GM19239 (cell line): ENCODE measurements at regions not wholly inside any gene's neighbourhood (a gene's known extent, or its start where the extent isn't known, plus 50 kb on each side); places are given as distances from the start of the nearest gene placed in this dataset.
"Not testable (repeated sequence)": the region's sequence is repeated elsewhere in the genome, so short reads cannot be mapped to it uniquely, and the experiment has no call there.

Experiments used
- DNase-seq: peaks from one replicate; pipeline ENCODE4 v3.0.0; 2011; ENCODE audit warnings: low spot score; ENCODE audit not compliant: insufficient read length
- FAIRE-seq: peaks from 2 replicates; lab custom pipeline; 2011; peaks lifted over from hg19 to GRCh38; lab: Jason Lieb, UNC

DNA sequence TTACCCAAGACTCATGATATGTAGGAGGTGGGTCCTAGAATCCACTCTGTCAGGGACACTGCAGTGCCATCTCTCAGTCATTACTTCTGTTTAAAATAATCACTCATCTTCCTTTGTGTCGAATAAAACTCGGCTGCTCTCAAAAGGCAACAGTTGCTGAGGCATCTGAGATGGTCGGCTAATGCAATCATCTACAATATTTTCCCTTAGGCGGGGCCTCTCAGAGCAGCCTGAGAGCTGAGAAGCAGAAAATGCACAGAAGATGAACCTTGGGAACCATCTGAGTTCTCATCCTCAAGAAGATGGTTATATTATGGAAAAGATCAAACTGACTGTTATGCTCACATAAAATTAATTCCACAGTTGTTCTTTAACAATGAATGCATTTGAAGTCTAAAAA lies 1518.2 kb upstream of the TENM4 start:
- DNase-seq (no peak), FAIRE-seq (no peak)

DNA sequence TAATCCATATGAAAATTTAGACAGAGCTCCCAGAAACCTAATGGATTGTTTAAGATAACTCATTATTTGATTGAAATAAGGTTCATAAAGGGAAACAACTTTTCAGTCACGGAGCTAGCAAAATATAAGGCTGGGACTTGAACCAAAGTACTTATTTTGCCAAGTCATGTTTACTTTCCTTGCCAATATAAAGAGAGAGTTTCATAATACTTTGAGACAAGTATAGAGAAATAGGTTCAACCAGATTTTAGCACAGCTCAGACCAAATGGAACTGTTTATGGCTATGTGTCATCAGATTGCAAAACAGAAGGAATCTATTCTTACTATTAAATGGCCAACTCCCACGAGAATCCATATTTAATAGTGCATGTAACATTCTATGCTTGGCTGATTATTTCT lies 1517.5 kb upstream of the TENM4 start:
- DNase-seq (no peak), FAIRE-seq (no peak)

DNA sequence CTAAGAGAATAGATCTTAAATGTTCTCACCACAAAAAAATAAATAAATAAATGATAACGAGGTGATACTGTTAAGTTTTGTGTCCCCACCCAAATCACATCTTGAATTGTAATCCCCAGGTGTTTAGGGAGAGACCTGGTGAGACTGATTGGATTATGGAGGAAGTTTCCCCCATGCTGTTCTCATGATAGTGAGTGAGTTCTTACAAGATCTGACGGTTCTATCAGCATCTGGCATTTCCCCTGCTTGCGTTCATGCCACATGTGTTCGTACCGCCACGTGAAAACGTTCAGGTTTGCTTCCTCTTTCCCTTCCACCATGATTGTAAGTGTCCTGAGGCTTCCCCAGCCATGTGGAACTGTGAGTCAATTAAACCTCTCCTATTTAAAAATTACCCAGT lies 1514.8 kb upstream of the TENM4 start:
- DNase-seq, result no peak
- no peak for FAIRE-seq

DNA sequence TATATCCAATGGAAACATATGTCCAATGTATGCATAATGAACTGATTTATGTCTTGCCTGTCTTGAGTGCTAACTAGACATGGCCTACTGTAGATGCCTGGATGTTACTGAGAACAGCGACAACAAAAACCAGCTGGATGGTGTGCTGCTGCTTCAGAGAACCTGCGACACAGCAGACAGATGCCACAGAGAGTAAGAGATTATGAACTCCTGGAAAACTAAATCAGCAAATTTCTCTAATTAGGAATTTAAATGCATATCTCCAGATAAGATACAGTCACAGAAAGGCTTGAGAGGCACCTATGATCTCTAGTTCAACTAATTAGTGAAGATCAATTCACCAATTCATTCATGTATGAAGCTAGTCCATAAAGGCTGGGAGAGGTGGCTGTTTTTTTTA lies 1508.0 kb upstream of the TENM4 start:
- FAIRE-seq, result no peak
- DNase-seq, result no peak

DNA sequence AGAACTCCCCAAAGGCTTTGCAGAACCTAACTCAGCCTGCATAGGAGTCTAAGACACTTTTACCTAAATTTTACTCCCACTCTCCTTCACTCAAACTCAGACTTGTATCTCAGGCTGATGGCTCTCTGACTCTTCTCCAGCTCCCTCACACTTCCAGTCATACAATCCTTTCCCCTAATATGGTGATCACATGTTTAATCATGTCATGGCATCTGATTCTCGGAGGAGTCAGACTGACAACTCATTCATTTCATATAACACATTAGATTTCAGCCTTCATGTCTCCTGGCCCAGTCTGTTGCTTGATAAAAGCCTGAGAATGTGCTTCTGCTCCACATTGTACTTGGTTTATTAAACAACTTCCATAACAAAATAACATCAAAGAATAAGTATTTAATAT lies 1503.9 kb upstream of the TENM4 start:
- DNase-seq (no peak), FAIRE-seq (no peak)

DNA sequence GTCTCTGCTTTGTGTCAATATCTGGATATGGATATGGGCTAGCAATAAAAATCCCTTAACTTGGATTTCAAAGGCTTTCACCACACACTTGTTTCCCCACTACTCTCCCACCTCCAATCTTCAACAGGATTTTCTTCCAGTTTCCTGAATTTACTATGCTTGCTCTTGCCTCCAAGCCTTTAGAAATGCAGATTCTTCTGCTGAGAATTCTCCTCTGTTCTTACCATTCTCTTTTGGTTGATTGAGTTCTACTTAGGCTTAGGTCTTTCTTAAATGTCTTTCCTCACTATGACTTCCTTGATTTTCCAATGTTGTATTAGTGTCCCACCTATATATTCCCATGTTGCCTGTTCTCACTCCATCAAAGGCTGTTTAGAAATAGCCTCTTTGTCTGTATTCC lies 1502.4 kb upstream of the TENM4 start:
- no peak for FAIRE-seq
- DNase-seq, result no peak

DNA sequence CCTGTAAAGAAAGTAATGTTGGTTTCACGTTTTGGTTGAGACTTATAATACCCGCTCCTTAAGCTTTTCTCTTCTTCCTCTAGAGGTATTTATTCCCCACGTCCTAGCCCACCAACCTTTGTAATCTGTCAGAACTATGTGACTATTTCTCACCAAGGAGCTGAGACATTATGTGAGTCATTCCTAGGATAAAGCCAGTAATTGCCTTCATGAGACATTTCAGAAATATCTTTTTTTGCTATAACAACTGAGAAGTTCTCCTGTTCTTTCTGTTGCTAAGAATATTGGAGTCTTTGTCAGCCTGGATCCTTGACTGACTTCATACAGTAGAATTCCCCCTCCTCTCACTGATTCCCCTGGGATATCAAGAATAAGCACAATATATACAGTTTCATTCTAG lies 1497.0 kb upstream of the TENM4 start:
- FAIRE-seq (no peak), DNase-seq (no peak)

DNA sequence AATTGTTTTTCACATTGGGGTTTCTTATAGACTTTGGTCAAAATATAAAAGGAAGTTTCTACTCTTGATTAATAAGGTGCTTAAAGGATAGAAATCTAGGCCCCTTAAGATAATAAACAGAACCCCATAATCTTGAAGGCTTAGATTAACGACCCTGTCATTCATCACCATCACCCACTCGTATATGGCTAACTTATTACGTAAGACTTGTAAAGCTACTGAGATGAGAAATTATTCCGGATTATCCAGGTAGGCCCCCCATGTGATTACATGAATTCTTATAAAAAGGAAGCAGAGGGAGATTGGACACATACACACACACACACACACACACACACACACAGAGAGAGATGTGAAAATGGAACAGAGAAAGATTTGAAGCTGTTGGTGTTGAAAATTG lies 1489.2 kb upstream of the TENM4 start:
- DNase-seq (no peak), FAIRE-seq (no peak)

DNA sequence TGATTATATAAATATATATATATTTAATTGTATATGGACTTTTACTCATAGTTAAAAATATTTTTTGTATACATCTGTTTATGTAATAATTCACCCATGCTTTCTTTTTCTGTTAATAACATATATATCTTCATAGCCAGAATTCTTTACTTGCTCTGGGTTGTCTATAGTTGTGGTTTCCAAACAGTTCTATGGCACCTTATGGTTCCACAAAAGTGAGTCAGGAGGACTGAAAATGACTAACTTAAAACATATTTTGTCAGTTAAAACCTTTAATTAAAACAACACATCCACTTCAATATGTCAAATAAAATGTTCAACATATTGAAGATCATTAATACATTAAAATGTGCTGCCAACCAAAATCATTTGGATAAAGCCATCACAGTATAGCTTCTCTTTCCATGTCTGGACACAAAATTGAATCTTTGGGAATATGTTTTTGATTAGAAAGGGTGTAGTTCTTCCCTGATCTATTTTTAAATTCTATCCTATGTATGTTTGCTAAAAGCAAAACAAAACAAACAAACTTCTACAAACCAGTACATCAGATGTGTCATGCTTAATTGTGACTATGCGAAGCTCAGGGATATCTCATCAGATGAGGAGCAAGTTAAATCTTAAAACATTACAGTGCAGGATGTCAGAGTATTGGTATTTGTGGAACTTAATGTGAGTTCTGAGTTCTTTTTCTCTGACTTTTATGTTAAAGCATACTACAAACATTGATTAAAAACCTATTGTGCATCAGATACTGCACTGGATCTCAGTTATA lies 1488.4 kb upstream of the TENM4 start:
- FAIRE-seq (no peak), DNase-seq (no peak)

DNA sequence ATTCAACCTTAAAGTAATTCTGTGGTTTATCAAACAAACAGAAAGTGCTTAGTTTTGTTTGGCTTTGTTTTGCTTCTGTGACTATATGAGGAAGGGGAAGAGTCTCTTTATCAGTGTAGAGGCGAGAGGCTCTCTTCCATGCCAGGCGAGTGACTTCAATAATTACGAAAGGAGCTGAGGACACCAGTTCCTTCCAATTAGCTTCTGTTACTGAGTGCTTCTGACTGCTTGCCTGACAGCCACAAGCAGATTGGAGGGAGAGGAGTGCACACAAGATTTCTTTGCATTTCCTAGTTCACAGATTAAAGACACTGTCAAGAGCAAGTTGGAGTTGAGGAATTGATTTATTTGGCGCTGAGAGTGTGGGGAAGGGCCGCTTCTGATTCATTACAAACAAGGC lies 1484.5 kb upstream of the TENM4 start:
- FAIRE-seq, result no peak
- DNase-seq, result no peak

DNA sequence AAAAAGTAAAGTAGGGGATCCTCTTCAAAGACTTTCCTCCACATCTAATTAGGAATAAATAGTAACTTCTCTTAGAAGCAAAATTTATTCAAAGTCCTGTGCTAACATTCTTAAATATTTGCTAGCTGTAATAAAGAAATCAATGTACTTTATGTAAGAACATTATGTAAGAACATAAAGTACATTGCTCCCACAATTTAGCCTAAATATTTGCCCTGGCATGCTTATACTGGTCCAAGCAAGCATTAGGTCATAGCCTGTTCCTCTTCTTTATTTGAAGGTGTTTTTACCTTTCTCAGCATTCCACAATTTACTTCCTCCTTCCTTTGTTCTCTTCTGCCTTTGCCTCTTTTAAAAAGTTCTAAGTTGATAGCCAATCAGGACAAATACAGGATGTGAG lies 1480.5 kb upstream of the TENM4 start:
- not testable (repeated sequence) for FAIRE-seq, DNase-seq

DNA sequence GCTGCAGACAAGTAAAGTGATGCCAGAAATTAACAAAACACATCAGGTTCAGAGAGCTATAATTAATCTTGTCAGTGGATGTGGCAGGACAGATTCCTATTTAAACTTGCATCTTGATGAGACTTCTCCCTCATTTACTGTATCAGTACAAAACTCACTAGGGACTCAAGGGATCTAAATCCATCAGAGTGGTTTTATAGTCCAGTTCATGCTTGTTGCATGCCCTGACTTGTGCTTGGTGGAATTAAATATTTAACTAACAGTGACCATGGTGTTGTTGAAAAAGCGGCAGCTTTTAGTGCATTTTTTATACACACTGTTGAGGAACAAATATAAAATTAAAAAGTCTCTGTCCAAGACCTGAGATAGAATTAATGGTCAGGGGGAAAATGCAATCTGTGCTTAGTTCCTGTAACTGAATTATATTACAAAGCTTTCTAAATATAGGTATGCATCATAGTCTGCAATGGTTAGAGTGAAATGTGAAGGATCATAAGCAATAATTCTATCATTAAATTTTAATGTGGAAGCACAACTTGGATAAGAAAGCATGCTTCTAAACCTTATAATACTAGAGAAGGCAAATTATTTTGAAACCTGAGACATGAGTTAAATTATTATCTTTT lies 1475.5 kb upstream of the TENM4 start:
- no peak for FAIRE-seq
- DNase-seq, result no peak

DNA sequence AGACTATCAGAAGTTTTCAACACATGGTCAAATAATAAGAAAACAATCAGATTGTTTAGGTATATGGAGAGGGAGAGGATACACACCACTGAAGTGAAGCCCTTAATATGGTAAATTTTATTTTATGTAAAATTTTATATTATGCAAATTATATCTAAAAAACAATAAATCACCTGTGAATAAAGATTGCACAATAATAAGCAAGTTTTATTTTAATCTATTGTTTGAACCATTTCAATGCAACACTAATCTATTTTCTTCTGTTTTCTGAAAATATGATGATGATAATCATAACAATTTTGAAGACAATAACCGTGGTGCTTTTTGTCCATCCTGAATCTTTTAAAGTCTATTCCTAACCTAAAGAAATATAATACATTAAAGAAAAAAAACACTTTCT lies 1473.5 kb upstream of the TENM4 start:
- no peak for FAIRE-seq
- no peak for DNase-seq

DNA sequence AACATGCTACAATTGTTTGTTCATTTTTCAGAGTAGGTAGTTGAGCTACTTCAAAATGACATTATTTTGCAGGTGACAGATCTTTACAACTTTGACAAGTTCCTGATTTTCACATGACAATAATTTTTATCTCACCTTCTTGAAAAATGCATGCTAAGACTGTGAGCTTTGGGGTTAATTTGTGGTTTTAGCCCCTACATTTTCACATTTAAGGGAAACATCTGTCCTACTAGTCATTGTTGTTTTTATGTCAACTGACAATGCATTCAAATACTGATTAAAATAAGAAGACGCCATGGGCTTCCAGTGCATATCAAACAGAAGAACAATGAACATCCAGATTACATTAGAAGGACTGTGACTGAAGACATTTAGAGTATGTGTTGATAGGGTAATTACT lies 1470.8 kb upstream of the TENM4 start:
- no peak for DNase-seq
- no peak for FAIRE-seq

DNA sequence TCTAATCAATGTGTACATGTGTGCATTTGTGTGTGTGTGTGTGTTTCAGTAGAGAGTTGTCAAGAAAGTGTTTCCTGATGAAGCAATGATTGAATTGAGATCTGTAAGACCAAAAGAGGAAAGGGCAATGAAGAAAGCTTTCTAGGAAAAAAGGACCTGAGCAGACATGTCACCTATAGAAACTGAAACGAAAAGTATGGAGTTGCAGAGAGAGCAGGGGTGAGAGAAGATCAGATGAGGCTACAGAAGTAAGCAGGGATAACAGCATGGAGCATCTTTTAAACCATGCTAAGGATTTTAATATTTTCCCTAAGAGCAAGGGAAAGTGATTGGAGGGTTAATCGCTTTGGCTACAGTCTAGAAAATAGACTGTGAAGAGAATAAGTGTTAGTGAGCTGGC lies 1459.4 kb upstream of the TENM4 start:
- FAIRE-seq (no peak), DNase-seq (peak; percentile 7)

DNA sequence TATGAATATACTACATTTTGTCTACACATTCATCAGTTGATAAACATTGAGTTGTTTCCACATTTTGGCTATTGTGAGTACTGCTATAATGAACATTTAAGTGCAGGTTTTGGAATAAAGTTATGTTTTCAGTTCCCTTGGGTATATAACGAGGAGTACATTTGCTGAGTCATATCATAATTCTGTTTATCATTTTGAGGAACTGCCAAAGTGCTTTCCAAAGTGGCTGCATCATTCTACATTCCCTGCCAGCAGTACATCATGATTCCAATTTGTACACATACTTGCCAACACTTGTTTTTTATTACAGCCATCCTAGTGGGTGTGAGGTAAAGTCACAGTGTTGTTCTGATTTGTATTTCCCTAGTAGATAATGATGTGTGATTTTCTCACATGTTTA lies 1458.6 kb upstream of the TENM4 start:
- no peak for FAIRE-seq

DNA sequence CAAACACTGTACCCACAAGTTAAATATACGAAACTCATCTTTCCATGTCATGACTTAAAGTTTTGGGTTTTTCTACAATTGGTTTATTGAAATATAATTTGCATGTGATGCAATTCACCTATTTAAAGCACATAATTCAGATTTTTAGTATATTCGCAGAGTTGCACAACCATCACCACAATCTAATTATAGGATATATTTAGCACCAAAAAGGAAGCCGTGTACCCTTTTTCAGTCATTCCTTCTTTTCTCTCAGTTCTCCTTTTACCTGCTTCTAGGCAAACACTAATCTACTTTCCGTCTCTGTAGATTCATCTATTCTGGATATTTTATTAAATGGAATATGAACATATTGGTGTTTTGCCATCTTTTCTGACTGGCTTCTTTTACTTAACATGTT lies 1458.1 kb upstream of the TENM4 start:
- no peak for FAIRE-seq

More for the DNA sequence above, 1458.6 kb upstream of the TENM4 start:
- no peak for DNase-seq

DNA sequence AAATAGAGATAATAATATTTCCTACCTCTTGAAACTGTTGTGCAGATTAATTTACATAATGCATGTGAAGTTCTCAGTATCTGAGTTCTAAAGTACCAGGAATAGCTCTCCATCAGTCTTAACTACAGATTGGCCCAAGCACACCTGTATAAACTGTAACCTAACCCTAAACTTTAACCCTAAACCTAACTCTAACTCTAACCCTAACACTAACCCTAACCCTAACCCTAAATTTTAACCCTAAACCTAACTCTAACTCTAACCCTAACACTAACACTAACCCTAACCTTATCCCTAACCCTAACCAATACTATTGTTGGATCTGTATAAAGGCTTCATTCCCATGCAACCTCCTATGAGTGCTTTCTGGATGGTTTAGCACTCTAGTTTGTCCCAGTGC lies 1445.9 kb upstream of the TENM4 start:
- no peak for FAIRE-seq

More for the DNA sequence above, 1458.1 kb upstream of the TENM4 start:
- no peak for DNase-seq

DNA sequence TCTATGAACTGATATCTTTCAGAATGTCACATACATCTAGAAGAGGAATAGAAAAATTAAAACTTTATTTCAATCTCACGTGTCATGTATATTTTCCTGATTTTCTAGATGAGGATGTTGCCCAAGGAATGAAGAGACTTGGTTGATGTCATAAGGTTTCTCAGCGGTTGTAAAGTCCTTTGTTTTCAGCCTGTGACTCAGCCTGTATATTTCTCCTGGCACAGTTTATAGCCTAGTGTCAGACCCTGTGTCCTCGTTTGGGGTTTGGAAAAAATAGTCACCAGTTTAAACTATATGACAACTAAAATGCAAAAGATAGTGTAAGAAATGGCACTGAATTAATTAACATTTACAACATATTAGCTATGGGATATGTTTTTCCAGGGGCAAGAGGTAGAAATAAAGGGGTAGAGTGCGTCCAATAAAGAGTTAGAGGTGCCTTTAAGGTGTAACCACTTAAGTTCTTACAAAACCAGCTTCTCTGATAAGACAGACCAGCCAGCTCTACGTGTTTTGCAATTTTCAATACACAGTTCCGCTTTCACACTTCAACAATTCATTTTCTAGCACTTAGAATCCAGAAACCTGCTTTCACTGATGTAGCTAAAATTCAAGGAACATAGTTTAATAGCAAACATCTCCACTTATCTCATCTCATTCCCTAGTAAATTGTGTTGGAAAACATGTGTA lies 1432.6 kb upstream of the TENM4 start:
- no peak for FAIRE-seq
- DNase-seq, result no peak

More for the DNA sequence above, 1445.9 kb upstream of the TENM4 start:
- DNase-seq, result no peak

DNA sequence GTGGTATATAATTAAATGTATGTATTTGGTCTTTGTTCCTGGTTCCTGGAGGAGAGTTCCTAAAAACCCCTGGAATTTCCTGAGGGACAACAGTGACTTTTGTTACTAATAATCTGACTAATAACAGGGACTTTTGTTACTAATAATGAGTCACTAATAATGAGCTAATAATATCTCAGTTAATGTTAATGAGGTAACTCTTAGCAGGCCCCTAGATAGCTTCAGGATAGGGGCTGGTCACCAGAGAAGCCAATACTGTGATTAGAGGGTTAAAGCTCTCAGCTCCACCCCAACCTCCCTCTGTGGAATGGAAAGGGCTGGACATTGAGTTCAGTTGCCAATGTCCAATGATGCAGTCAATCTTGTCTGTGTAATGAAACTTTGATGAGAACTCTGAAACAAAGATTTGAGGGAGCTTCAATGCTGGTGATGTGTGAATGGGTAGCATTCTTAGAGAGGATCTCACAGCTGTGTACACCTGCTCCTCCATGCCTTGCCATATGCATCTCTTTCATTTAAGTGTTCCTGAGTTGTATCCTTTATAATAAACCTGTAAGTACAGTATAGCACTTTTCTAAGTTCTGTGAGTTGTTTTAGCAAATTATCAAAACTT lies 1431.4 kb upstream of the TENM4 start:
- DNase-seq, result no peak
- FAIRE-seq, result no peak

DNA sequence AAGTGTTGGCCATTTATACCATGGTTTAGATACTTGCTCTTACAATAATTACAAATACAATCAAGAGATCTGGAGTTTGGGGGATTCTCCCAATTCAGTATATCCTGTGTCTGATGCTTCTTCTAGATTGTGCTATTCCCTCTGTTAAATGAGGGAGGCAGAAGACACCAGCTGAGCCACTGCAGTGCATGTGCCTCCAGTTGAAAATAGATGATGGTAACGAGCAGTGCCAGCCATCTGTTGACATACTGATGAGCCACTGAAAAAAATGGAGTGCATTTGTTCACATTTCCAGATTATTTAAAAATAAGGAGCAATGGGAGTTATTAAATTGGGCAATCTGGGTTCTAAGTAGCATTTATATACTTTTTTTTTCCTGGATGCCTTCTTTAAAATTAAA lies 1428.0 kb upstream of the TENM4 start:
- DNase-seq (no peak), FAIRE-seq (no peak)
